OCI-LY7 (cell line): ENCODE measurements at regions not wholly inside any gene's neighbourhood (a gene's known extent, or its start where the extent isn't known, plus 50 kb on each side); places are given as distances from the start of the nearest gene placed in this dataset.

Experiments used
- CTCF ChIP-seq: fragments of 200-600 bp; sonication (generic); conservative IDR thresholded peaks from 2 replicates; pipeline ENCODE4 v1.5.1; 2014; ENCODE audit warnings: mild to moderate bottlenecking, antibody characterized with exemption, low read length, moderate library complexity, mixed read lengths
- EZH2phosphoT487 ChIP-seq: fragments of 200-600 bp; sonication (generic); IDR thresholded peaks from 2 replicates; pipeline ENCODE4 v1.6.1; 2018; ENCODE audit warnings: low read depth, borderline replicate concordance, mild to moderate bottlenecking, mixed run types, antibody characterized with exemption, low read length, moderate library complexity, mixed read lengths

- TF ChIP-seq CTCF, result no peak
- TF ChIP-seq EZH2phosphoT487, result no peak
Observed at GRCh38 chr11:134514354-134514951, 102.4 kb upstream of the B3GAT1 start.
